ENCODE measurements at regions not wholly inside any gene's neighbourhood (a gene's known extent, or its start where the extent isn't known, plus 50 kb on each side); places are given as distances from the start of the nearest gene placed in this dataset.

GRCh38 chr7:41779918-41780317 lies 77.0 kb upstream of the INHBA start:
- Histone ChIP-seq H3K36me3 (ENCODE audit: control insufficient read depth, insufficient read depth, low read length) (no peaks in the 10 kb centered on the region), H3K27ac (ENCODE audit: low read depth, low read length, severe bottlenecking) (no peak overlapping the region), H3K4me1 (ENCODE audit: control insufficient read depth, insufficient read depth, low read length, poor library complexity, severe bottlenecking) (no peaks in the 10 kb centered on the region), H3K4me3 (ENCODE audit: extremely low read depth, insufficient read depth, low read length, poor library complexity, severe bottlenecking) (no peak overlapping the region), H3K9me3 (ENCODE audit: control insufficient read depth, low read length) (no peaks in the 10 kb centered on the region)
- WGBS, 2 experiments (ENCODE audit: insufficient coverage in 2 of 2): no CpG with 5 or more reads among the region's 2 CpGs

- H3K36me3 ChIP-seq (ENCODE audit: control insufficient read depth, insufficient read depth, low read length): no peaks in the 10 kb centered on the region
- no peaks in the 10 kb centered on the region for H3K9me3 ChIP-seq (ENCODE audit: control insufficient read depth, low read length)
- no peak overlapping the region for H3K27ac ChIP-seq (ENCODE audit: low read depth, low read length, severe bottlenecking)
- no peaks in the 10 kb centered on the region for H3K4me1 ChIP-seq (ENCODE audit: control insufficient read depth, insufficient read depth, low read length, poor library complexity, severe bottlenecking)
- H3K4me3 ChIP-seq (ENCODE audit: extremely low read depth, insufficient read depth, low read length, poor library complexity, severe bottlenecking): no peak overlapping the region
- 85 to 100% methylated on average over 1 to 2 of the region's 5 CpGs for WGBS, 2 experiments (ENCODE audit: insufficient coverage in 2 of 2)
Measured at GRCh38 chr7:41777894-41778596, 75.2 kb upstream of the INHBA start.

GRCh38 chr7:41774966-41775365 lies 72.1 kb upstream of the INHBA start:
- H3K4me3 ChIP-seq (ENCODE audit: extremely low read depth, insufficient read depth, low read length, poor library complexity, severe bottlenecking): no peak overlapping the region
- no peak overlapping the region for H3K27ac ChIP-seq (ENCODE audit: low read depth, low read length, severe bottlenecking)
- H3K9me3 ChIP-seq (ENCODE audit: control insufficient read depth, low read length): no peaks in the 10 kb centered on the region
- 77 to 97% methylated on average over 4 to 6 of the region's 11 CpGs for WGBS, 2 experiments (ENCODE audit: insufficient coverage in 2 of 2)
- no peaks in the 10 kb centered on the region for H3K4me1 ChIP-seq (ENCODE audit: control insufficient read depth, insufficient read depth, low read length, poor library complexity, severe bottlenecking)
- no peaks in the 10 kb centered on the region for H3K36me3 ChIP-seq (ENCODE audit: control insufficient read depth, insufficient read depth, low read length)

- no peaks in the 10 kb centered on the region for H3K4me1 ChIP-seq (ENCODE audit: control insufficient read depth, insufficient read depth, low read length, poor library complexity, severe bottlenecking)
- WGBS, 2 experiments (ENCODE audit: insufficient coverage in 2 of 2): 80 to 100% methylated on average over 1 of the region's 4 CpGs
- H3K4me3 ChIP-seq (ENCODE audit: extremely low read depth, insufficient read depth, low read length, poor library complexity, severe bottlenecking): no peak overlapping the region
- H3K36me3 ChIP-seq (ENCODE audit: control insufficient read depth, insufficient read depth, low read length): no peaks in the 10 kb centered on the region
- peaks cover 3% of the 10 kb centered on the region for H3K9me3 ChIP-seq (ENCODE audit: control insufficient read depth, low read length)
- H3K27ac ChIP-seq (ENCODE audit: low read depth, low read length, severe bottlenecking): no peak overlapping the region
Measured at GRCh38 chr7:41773756-41774155, 70.9 kb upstream of the INHBA start.

- no peaks in the 10 kb centered on the region for H3K36me3 ChIP-seq (ENCODE audit: control insufficient read depth, insufficient read depth, low read length)
- WGBS, 2 experiments (ENCODE audit: insufficient coverage in 2 of 2): 68 to 69% methylated on average over 4 of the region's 6 CpGs
- peaks cover 3% of the 10 kb centered on the region for H3K9me3 ChIP-seq (ENCODE audit: control insufficient read depth, low read length)
- no peak overlapping the region for H3K4me3 ChIP-seq (ENCODE audit: extremely low read depth, insufficient read depth, low read length, poor library complexity, severe bottlenecking)
- no peak overlapping the region for H3K27ac ChIP-seq (ENCODE audit: low read depth, low read length, severe bottlenecking)
- no peaks in the 10 kb centered on the region for H3K4me1 ChIP-seq (ENCODE audit: control insufficient read depth, insufficient read depth, low read length, poor library complexity, severe bottlenecking)
Measured at GRCh38 chr7:41771717-41772116, 68.8 kb upstream of the INHBA start.

GRCh38 chr7:41769162-41769561 lies 66.3 kb upstream of the INHBA start:
- H3K27ac ChIP-seq (ENCODE audit: low read depth, low read length, severe bottlenecking): no peak overlapping the region
- H3K4me1 ChIP-seq (ENCODE audit: control insufficient read depth, insufficient read depth, low read length, poor library complexity, severe bottlenecking): no peaks in the 10 kb centered on the region
- no peak overlapping the region for H3K4me3 ChIP-seq (ENCODE audit: extremely low read depth, insufficient read depth, low read length, poor library complexity, severe bottlenecking)
- peaks cover 3% of the 10 kb centered on the region for H3K9me3 ChIP-seq (ENCODE audit: control insufficient read depth, low read length)
- WGBS, 2 experiments (ENCODE audit: insufficient coverage in 2 of 2): 83% methylated on average over 1 to 2 of the region's 4 CpGs
- no peaks in the 10 kb centered on the region for H3K36me3 ChIP-seq (ENCODE audit: control insufficient read depth, insufficient read depth, low read length)

- Histone ChIP-seq H3K4me1 (ENCODE audit: control insufficient read depth, insufficient read depth, low read length, poor library complexity, severe bottlenecking) (no peaks in the 10 kb centered on the region), H3K36me3 (ENCODE audit: control insufficient read depth, insufficient read depth, low read length) (no peaks in the 10 kb centered on the region)
- WGBS, 2 experiments (ENCODE audit: insufficient coverage in 2 of 2): 93 to 94% methylated on average over 3 of the region's 4 CpGs
Measured at GRCh38 chr7:41763626-41764025, 60.7 kb upstream of the INHBA start.

GRCh38 chr7:41762641-41763040 lies 59.8 kb upstream of the INHBA start:
- Histone ChIP-seq H3K9me3 (ENCODE audit: control insufficient read depth, low read length) (peaks cover 19% of the 10 kb centered on the region), H3K27ac (ENCODE audit: low read depth, low read length, severe bottlenecking) (no peak overlapping the region), H3K36me3 (ENCODE audit: control insufficient read depth, insufficient read depth, low read length) (no peaks in the 10 kb centered on the region), H3K4me1 (ENCODE audit: control insufficient read depth, insufficient read depth, low read length, poor library complexity, severe bottlenecking) (no peaks in the 10 kb centered on the region), H3K4me3 (ENCODE audit: extremely low read depth, insufficient read depth, low read length, poor library complexity, severe bottlenecking) (no peak overlapping the region)

More at GRCh38 chr7:41763626-41764025, 60.7 kb upstream of the INHBA start:
- no peak overlapping the region for H3K27ac ChIP-seq (ENCODE audit: low read depth, low read length, severe bottlenecking)
- H3K9me3 ChIP-seq (ENCODE audit: control insufficient read depth, low read length): peaks cover 10% of the 10 kb centered on the region
- H3K4me3 ChIP-seq (ENCODE audit: extremely low read depth, insufficient read depth, low read length, poor library complexity, severe bottlenecking): no peak overlapping the region

- Histone ChIP-seq H3K9me3 (ENCODE audit: control insufficient read depth, low read length) (peaks cover 35% of the 10 kb centered on the region), H3K4me1 (ENCODE audit: control insufficient read depth, insufficient read depth, low read length, poor library complexity, severe bottlenecking) (no peaks in the 10 kb centered on the region), H3K27ac (ENCODE audit: low read depth, low read length, severe bottlenecking) (no peak overlapping the region), H3K36me3 (ENCODE audit: control insufficient read depth, insufficient read depth, low read length) (no peaks in the 10 kb centered on the region), H3K4me3 (ENCODE audit: extremely low read depth, insufficient read depth, low read length, poor library complexity, severe bottlenecking) (no peak overlapping the region)
- WGBS, 2 experiments (ENCODE audit: insufficient coverage in 2 of 2): no CpG with 5 or more reads among the region's 1 CpG
Measured at GRCh38 chr7:41760293-41760692, 57.4 kb upstream of the INHBA start.

GRCh38 chr7:41758321-41758720 lies 55.4 kb upstream of the INHBA start:
- Histone ChIP-seq H3K9me3 (ENCODE audit: control insufficient read depth, low read length) (peaks cover 50% of the 10 kb centered on the region), H3K27ac (ENCODE audit: low read depth, low read length, severe bottlenecking) (no peak overlapping the region), H3K36me3 (ENCODE audit: control insufficient read depth, insufficient read depth, low read length) (no peaks in the 10 kb centered on the region), H3K4me3 (ENCODE audit: extremely low read depth, insufficient read depth, low read length, poor library complexity, severe bottlenecking) (no peak overlapping the region), H3K4me1 (ENCODE audit: control insufficient read depth, insufficient read depth, low read length, poor library complexity, severe bottlenecking) (no peaks in the 10 kb centered on the region)
- WGBS, 2 experiments (ENCODE audit: insufficient coverage in 2 of 2): 90 to 100% methylated on average over 1 of the region's 3 CpGs

- 83 to 86% methylated on average over 1 of the region's 3 CpGs for WGBS, 2 experiments (ENCODE audit: insufficient coverage in 2 of 2)
- Histone ChIP-seq H3K4me1 (ENCODE audit: control insufficient read depth, insufficient read depth, low read length, poor library complexity, severe bottlenecking) (no peaks in the 10 kb centered on the region), H3K4me3 (ENCODE audit: extremely low read depth, insufficient read depth, low read length, poor library complexity, severe bottlenecking) (no peak overlapping the region), H3K9me3 (ENCODE audit: control insufficient read depth, low read length) (peaks cover 53% of the 10 kb centered on the region), H3K36me3 (ENCODE audit: control insufficient read depth, insufficient read depth, low read length) (no peaks in the 10 kb centered on the region), H3K27ac (ENCODE audit: low read depth, low read length, severe bottlenecking) (no peak overlapping the region)
Measured at GRCh38 chr7:41756650-41757182, 53.8 kb upstream of the INHBA start.

All from mesodermal cell (in vitro differentiated cells).